Nucleus accumbens (tissue), 56 donors: ENCODE measurements at regions not wholly inside any gene's neighbourhood (a gene's known extent, or its start where the extent isn't known, plus 50 kb on each side); places are given as distances from the start of the nearest gene placed in this dataset.

Experiments used
- DNase-seq, 56 donors: peaks; one replicate each; lab custom pipeline; 2025; lab: John Stamatoyannopoulos, UW

DNA sequence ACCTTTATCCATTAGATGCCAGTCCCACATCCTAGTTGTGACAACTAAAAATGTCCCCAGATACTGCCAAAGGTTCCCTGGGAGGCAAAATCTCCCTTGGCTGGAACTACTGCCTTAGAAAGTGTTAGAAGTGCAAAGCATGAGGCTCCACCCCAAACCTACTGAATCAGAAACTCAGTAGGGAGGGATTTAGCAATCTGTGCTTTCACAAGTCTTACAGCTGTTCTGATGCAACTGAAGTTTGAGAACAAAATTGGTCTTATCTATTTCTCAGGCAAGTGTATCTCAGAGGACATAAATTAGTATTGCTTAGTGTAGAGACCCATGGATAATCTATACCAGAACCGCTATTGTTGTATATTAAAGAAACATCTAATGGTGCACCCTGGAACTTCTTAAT is 70.2 kb downstream of the CLDN1 start:
- DNase-seq, result no peak

DNA sequence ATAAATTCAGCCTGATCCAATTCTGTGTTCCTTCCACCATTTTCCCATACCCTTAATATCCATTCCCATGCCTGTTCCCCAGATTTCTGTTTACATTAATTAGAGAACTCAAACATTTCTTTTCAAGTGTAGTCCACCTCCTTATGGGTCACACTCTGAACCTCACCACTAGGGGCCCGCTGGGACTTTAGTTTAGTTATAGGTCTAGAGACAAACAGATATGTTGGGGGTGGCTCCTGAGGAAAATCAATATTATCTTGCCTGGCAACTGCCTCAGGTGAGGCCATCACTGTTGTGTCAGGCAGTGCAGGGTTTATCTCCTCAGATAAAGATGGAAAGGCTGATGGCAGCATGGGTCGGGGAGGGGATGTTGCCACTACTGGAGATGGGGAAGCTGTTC is 72.8 kb downstream of the CLDN1 start:
- no peak for DNase-seq

DNA sequence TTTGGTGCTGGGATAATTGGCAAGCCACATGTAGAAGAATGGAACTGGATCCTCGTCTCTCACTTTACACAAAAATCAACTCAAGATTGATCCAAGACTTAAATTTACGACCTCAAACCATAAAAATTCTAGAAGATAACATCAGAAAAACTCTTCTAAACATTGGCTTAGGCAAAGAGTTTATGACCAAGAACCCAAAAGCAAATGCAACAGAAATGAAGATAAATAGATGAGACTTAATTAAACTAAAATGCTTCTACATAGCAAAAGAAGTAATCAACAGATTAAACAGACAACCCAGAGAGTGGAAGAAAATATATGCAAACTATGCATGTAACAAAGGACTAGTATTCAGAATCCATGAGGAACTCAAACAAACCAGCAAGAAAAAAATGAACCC is 80.1 kb downstream of the CLDN1 start:
- DNase-seq, result no peak

DNA sequence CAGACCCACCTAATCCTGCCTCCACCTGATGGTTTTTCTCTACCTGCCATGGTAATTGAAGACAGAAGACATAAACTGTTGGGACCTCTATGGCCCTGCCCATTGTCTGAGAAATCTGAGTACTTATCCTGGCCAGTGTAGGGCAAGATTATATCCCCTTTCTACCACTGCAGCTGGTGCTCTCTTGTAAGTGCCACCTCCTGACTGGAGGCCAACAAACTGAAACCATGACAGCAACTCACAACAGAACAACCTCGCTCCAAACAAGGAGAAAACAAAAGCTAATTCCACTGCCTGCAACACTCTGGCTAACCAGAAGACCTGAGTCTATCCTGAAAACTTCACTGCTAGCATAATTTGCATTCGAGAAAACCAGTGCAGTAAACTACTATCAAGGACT is 82.9 kb downstream of the CLDN1 start:
- no peak for DNase-seq

DNA sequence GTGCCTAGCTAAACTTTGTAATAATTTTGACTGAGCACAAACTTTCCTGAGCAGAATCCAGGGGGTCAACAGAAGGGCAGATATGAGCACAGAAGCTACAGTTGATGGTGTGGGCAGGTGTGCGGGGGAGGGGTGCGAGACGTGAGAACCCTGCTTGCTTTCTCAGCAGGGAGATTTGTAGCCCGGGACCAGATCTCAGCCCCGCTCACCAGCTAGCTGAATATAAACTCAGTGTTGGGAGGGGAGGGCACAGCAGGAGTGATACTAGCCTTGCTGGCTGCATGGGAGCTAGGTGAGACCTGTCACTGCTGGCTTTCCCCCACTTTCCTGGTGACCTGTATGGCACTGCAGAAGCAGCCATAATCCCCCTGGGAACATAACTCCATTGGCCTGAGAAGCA is 83.4 kb downstream of the CLDN1 start:
- DNase-seq, result no peak

DNA sequence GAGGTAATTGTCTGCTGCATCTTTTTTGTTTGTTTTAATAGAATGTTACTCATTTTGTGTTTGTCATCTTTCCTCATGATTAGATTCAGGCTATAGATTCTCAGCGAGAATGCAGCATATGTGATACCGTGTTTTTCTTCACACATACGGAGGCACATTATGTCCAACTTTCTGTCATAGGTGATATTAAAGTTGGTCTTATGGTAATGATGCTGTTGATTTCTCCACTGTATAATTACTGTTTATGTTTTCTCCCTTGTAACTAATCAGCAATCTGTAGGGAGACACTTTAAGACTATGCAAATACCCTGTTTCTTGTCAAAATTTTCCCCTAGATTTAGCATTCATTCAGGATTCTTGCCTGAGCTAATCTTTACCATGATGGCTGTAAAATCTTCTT is 87.6 kb downstream of the CLDN1 start:
- DNase-seq, result no peak

DNA sequence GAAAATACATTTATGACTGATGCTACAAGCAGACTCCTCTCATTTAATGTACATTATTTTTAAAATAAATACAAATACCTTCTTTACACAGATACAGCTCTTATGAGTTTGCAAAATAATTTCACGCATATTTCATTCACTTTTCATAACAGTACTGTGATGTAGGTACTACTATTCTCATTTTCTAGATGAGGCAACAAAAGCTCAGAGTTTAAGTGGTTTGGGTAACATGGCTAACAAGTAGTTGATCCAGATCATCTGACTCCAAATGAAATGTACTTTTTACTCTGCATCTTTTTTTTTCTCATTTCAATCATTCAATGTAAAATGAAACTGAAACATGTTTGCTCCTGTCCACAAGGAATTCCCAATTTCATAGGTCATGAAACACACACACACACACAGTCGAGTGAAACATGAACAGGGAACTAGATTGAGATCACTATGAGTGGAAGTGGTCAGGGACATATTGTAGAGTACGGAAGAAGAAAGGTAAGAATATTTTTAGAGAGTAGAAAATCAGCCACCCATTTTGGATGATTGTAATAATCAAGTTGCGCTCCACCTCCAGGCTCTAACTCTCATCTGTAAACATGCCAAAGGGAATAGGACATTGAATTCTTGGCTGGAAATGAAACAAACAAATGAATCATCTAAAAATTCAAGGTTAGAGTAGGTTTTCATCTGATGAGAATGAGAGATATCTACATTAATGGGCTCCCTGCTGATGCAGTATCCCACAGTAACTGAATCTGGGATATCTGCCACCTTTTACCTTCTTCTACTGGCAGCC is 92.4 kb downstream of the CLDN1 start:
- DNase-seq, result no peak

DNA sequence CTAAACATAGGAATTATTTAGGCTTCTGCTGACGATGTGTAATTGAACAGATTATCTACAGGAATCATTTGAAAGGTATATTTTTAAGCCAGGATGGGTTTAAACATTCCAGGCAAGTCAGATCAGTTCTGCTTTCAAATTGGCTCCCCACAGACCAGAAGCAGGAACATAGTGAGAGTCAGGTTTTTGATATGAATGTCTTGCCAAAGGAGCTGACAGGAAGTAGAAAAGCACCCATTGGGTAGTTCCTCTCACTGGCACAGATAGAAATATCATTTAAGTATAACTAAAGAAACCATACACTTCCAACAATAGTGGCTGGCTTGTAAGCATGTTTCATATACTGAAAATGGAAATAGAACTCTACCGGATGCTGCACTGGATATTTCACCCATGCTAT is 95.2 kb downstream of the CLDN1 start:
- no peak for DNase-seq

DNA sequence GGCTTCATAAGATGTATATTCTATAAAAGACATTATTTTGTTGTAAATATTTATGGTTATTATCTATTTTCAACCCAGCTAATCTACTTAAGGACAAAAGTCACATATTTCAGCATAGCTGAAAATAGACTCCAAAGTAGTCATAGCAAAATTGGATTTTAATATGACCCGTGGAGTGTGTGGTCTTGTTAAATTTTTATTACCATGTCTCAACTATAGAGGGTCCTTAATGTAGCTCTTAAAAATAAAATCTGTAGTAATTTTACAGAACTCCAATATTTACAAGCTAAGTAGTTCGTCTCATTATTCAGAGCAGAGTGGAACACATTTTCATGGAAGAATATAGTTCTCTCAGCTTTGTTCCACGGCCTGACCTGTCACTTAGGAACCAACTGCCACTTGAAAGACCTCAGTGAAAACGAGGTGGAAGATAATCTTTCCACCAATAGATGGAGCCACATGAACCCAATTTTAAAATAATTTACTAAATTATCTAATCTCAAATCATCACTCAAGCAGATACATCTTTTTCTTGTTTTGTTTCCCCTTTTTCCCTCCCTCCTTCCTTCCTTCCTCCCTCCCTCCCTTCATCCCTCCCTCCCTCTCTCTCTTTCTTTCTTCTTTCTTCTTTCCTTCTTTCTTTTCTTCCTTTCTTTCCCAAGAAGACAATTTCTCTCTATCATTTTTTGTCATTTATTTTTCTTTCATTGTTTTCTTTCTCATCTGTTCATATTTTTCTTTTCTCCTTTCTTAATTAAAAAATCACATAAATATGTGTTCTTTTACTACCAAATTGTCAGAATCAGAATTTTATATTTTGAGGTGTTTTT is 97.2 kb downstream of the CLDN1 start:
- DNase-seq, result no peak

DNA sequence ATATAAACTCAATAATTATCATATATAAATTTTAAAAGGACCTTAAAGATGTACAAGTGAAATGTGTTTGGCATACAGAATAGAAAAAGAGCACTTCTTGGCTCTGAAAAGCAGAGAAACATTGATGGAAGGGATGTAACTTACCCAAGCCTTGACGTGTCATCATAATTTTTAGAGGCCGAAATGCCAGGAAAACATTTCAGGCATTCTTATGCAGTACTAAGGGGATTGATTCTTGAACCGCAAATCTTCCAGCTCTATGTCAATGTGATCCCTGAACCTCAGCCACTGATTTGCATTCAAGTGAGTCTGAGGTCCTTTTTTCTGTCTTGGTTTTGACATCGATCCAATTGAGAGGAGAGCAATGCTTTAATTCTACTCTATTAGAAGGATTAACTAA is 97.8 kb downstream of the CLDN1 start:
- DNase-seq, result no peak

DNA sequence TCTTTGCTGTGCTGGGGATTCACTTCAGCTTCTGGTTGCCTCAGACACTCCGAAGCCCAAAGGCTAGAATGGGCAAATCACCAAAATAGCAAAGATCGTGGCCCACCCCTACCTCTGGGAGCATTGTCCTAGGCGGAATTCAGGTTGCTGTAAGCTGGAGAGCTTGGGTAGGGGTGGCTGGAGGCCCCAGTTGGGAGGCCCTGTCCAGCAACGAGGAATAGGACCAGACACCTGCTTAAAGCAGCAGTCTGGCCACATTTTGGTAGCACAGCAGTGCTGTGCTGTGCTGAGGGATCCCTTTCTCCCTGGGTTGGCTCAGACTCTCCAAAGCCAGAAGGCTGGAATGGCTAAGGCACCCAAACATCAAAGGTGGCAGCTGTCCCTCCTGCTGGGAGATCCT is 99.3 kb downstream of the CLDN1 start:
- DNase-seq, result no peak

DNA sequence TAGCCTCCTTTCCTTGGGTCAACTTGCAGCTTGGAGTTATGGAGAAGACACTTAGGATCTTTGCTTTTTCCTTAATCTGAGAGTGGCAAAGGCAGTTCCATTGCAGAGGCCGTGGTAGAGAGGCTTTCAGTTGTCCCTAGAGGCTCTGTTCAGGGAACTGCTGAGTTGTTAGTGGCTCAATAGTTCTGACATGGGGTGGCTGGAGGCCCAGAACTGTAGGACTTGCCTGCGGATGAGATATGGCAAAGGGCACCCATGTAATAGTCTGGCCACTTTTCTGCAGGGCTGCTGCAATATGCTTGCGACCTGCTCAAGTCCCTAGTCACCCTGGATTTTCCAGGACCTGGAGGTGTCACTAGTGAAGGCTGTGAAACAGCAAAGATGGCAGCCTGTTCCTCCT is 99.9 kb downstream of the CLDN1 start:
- DNase-seq, result no peak

DNA sequence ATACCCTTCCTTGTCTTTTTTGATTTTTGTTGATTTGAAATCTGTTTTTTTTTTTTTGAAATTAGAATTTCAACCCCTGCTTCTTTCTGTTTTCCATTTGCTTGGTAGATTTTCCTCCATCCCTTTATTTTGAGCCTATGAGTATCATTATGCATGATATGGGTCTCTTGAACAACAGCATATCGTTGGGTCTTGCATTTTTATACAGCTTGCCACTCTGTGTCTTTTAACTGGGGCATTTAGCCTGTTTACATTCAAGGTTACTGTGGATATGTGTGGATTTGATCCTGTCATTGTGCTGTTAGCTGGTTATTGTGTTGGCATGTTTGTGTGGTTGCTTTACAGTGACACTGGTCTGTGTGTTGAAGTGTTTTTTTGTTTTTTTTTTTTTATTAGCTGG is 99.7 kb upstream of the P3H2 start:
- DNase-seq, result no peak

DNA sequence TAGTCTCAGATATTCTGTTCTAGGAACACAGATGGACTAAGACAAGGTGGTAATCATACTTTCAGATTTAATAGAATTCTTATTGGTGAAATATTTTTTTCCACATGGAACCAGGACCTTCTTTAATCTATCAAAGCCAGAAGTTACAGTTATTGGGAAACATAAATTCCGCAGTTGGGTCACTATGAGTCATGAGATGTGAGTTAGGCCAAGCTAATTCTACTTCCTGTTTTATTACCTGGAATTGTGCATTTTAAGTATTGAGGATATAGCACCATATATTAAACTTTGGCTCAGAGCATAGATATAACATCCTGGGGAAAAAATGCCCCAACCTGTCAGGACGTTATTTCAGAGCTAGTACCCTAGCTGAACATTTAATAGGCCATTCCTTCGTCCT is 96.4 kb upstream of the P3H2 start:
- no peak for DNase-seq

DNA sequence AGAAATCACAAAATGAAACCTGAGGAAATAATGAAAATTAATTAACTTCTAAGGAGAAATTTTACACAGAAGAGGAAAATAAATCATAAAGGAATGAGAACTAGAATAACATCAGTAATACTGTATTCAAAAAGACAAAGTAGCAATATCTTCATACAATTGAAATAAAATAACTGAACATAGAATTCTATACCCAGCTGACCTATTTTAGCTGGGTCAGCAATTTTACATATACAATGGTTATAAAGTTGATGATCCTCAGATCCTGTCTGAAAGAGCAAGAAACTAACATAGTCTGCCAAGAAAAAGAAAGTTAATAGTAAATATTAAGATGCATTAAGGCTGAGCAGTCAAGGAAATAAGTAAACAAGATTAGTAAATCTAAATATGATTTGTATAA is 93.0 kb upstream of the P3H2 start:
- DNase-seq, result no peak

DNA sequence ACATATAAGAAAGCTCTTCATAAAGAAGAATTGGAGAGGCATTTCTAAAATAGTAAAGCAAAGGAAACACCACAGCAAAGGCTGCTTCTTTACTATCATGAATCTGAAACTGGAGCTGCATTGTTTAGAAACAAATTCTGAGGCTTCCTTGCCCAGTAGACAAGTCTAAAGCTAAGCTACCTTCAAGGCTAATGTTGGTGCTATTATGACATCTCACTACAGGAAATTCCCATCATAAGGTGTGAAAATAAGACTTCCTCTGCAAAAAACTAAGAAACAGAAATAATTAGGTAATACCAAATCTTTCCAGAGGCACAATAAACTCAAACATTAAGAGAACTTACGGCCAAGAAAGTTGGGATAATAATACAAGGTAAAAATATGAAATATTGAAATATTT is 89.9 kb upstream of the P3H2 start:
- DNase-seq, result no peak

DNA sequence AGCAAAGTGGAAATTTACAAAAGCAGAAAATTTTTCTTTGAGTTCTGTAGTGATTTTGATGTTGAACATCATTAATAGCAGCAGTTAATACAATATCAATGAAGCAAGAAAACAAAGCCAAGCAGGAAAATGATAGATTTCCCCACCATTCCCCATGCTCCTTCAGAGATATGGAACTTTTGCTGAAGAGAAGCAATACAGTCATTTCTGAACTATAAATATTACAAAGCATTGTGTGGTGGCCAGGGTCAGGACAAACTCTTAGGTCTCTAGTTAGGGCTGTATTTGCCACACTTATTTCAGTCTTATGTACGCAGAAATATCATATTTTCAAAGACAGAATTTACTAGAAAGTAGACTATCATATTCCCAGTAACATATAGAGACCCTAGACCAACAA is 88.8 kb upstream of the P3H2 start:
- DNase-seq, result no peak

DNA sequence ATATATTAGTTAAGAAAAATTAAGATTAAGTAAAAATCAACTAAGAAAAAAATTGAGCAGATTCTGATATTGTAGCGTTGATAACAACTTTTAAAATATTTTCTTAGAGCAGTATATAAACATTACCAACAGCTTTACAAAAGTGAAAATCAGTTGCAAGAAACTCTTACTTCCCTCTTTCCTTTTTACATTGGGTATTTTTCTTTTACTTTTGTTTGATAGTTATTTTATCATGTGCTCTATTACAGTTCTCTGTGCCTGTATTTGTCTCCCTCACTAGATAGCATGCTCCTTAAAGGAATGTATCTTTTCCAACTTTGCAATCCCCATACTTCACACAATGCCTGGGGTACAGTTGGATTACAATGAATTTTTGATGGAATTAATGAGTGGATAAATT is 87.5 kb upstream of the P3H2 start:
- no peak for DNase-seq

DNA sequence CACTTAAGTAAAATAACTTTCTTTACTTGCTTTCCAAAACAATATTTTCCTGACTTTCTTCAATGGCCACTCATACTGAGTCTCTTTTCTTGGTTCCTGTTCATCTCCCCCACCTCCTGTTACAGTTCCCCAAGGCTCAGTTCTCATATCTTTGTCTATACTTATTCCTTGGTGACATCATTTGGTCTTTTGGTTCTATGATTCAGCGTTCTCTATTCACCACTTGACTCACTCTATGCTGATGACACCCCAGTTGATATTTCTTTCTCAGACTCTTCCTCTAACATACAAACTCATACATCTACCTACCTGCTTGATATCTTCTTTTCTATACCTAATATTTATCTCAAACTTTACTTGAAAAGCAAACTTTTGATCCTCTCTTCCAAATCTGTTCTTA is 85.0 kb upstream of the P3H2 start:
- DNase-seq, result no peak

DNA sequence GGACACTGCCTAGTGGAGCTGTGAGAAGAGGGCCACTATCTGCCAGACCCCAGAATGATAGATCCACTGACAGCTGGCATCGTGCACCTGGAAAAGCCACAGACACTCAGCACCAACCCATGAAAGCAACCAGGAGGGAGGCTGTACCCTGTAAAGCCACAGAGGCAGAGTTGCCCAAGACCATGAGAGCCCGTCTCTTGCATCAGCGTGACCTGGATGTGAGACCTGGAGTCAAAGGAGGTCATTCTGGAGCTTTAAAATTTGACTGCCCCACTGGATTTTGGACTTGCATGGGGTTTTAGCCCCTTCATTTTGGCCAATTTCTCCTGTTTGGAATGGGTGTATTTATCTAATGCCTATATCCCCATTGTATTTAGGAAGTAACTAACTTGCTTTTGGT is 83.5 kb upstream of the P3H2 start:
- DNase-seq, result no peak

DNA sequence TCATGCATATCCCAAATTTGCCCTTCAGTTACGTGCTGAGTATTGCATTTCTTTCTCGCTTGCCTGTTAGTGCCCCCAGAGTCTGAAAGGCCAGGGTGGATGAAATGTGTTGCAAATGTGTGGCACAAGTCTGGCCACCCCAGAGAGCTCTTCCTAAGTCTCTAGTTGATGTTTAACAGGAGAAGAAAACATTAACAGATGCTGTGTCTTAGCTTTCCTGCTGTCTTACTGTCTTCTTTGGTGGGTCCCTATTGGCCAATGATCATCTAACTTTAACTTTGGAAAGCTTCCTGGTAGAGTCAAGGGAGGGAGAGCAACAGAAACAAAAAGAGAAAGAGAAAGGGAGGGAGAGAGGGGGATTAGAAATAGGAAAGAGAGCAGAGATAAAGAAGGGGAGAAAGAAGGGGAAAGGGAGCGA is 76.7 kb upstream of the P3H2 start:
- no peak for DNase-seq

DNA sequence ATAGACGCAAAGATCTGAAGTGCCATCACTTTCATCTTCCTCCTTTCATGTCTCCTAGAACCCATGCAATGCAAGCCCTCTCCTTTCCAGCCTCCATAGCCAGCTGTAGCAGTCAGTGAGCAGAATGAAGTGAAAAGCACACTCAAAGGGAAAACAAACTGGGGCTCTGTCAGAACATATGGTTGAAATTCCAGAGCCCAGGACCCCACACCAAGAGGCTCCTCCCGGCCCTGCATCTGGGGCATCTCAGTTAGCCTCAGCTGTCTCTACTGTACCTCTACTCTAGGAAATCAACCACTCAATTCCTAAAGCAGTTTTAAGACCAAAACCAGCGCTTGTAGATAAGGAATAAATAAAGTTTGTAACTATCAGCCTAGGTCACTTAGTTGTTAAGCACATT is 73.8 kb upstream of the P3H2 start:
- DNase-seq, result no peak
